ENCODE measurements at regions not wholly inside any gene's neighbourhood (a gene's known extent, or its start where the extent isn't known, plus 50 kb on each side); places are given as distances from the start of the nearest gene placed in this dataset.

DNA sequence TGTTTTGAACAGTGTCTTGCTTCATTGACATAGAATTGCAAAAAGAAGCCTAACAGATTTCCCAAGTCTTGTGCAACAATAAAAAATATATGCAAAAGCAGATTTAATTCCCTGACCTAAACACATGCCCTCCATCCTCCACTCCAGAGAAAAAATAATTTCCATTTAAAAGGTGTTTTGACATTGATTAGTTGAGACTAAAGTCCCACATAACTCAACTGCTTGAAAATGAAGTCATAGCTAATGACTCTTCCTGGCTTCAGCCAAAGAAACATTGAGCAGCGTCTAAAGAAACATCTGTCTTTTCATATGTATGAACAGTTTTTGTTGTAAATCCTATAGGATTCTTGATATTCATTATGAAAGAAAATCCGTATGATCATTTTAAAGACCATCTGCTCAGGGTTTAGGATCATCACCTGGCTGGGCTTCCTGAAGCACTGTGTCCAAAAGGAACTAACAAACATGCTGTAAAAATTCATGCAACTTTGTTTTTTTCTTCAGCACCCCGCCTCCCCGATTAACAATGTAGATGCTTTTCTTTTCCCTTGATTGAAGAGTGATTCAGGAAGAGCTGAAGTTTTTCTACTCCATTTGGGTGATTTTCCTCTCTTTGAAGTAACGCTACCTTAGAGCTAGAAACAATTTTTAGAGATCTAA lies 273.4 kb downstream of the HS3ST1 start:
- TF ChIP-seq POLR2AphosphoS5 (IDR thresholded peaks at IDR 0.05) (no peak), EP300 (IDR thresholded peaks at IDR 0.05) (no peak), POLR2A (IDR thresholded peaks at IDR 0.05; ENCODE audit: low read depth) (no peak)
- TF ChIP-seq, protein P1, sequence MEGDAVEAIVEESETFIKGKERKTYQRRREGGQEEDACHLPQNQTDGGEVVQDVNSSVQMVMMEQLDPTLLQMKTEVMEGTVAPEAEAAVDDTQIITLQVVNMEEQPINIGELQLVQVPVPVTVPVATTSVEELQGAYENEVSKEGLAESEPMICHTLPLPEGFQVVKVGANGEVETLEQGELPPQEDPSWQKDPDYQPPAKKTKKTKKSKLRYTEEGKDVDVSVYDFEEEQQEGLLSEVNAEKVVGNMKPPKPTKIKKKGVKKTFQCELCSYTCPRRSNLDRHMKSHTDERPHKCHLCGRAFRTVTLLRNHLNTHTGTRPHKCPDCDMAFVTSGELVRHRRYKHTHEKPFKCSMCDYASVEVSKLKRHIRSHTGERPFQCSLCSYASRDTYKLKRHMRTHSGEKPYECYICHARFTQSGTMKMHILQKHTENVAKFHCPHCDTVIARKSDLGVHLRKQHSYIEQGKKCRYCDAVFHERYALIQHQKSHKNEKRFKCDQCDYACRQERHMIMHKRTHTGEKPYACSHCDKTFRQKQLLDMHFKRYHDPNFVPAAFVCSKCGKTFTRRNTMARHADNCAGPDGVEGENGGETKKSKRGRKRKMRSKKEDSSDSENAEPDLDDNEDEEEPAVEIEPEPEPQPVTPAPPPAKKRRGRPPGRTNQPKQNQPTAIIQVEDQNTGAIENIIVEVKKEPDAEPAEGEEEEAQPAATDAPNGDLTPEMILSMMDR (IDR thresholded peaks at IDR 0.05) = no peak
